HCT116 (cell line): ENCODE measurements at regions not wholly inside any gene's neighbourhood (a gene's known extent, or its start where the extent isn't known, plus 50 kb on each side); places are given as distances from the start of the nearest gene placed in this dataset.

Source experiments
- ATAC-seq: fragments of 200-7000 bp; cut with Tn5 transposase; 2 replicates; pipeline ENCODE4 v1.9.1; 2020; ENCODE audit warnings: mild to moderate bottlenecking, moderate library complexity
- BruUV-seq: library from RNA; stranded (reverse); fragments of 400-500 nt; replicated peaks from 2 replicates; lab custom pipeline; 2021; lab: Mats Ljungman, UMichigan
- CTCF ChIA-PET: fragments of 300-600 bp; sonication (Branson Sonifier 250); formaldehyde crosslinking; loops from one replicate; lab custom pipeline; 2021; ENCODE audit warnings: antibody characterized with exemption; lab: Charles Lee
- POLR2A ChIA-PET: fragments of 300-600, 350-600 bp; sonication (Branson Sonifier 250); formaldehyde crosslinking; loops from one replicate; lab custom pipeline; 2021; ENCODE audit warnings: antibody characterized with exemption; lab: Charles Lee
- RAD21 ChIA-PET, 2 experiments: fragments of 300-600 bp; sonication (Branson Sonifier 250); formaldehyde crosslinking; loops; one replicate each; lab custom pipeline; 2023; ENCODE audit warnings: low total read pairs in 2 of 2; ENCODE audit not compliant: uncharacterized antibody in 2 of 2, unreplicated experiment in 2 of 2, low non-redundant PET in 1 of 2; lab: Charles Lee
- DNase-seq: peaks from one replicate; pipeline ENCODE4 v3.0.0-alpha.2; 2010; ENCODE audit warnings: low read depth, low spot score
- H2AFZ ChIP-seq: fragments of 200-600 bp; shearing (Covaris generic), sonication (generic); 2 replicates; pipeline ENCODE4 v1.6.1; 2017; ENCODE audit warnings: low read depth, mixed run types, mixed read lengths, antibody characterized with exemption, low read length; ENCODE audit not compliant: poor library complexity, severe bottlenecking
- H3K27ac ChIP-seq: 2 replicates; pipeline ENCODE4 v1.5.1; 2012; ENCODE audit warnings: low read depth, low read length
- H3K27me3 ChIP-seq: fragments of 200-600 bp; sonication (generic); 2 replicates; pipeline ENCODE4 v1.6.1; 2016; ENCODE audit warnings: mixed run types, low read length, mixed read lengths; ENCODE audit not compliant: insufficient read depth
- H3K36me3 ChIP-seq, 2 experiments: fragments of 200-500 bp in 1 of 2; fragments of 200-600 bp in 1 of 2; sonication (Bioruptor generic) in 1 of 2; sonication (generic) in 1 of 2; 2 replicates each; pipeline versions ENCODE4 v1.5.1 to v1.6.1; 2014 to 2016; ENCODE audit warnings: low read length in 2 of 2, inconsistent platforms in 1 of 2, mixed read lengths in 1 of 2, mixed run types in 1 of 2; ENCODE audit not compliant: insufficient read depth in 2 of 2, control insufficient read depth in 1 of 2
- H3K4me1 ChIP-seq, 2 experiments: fragments of 200-600 bp in 1 of 2; sonication (generic) in 1 of 2; 2 replicates each; pipeline versions ENCODE4 v1.5.1 to v1.6.1; 2012 to 2017; ENCODE audit warnings: low read length in 2 of 2, inconsistent platforms in 1 of 2, mild to moderate bottlenecking in 1 of 2, mixed read lengths in 1 of 2, mixed run types in 1 of 2, moderate library complexity in 1 of 2; ENCODE audit not compliant: insufficient read depth in 2 of 2, control insufficient read depth in 1 of 2
- H3K4me2 ChIP-seq: fragments of 200-600 bp; sonication (generic); 2 replicates; pipeline ENCODE4 v1.6.1; 2017; ENCODE audit warnings: mixed run types, low read length, mixed read lengths
- H3K4me3 ChIP-seq, 2 experiments: fragments of 200-600 bp in 1 of 2; sonication (generic) in 1 of 2; replicated peaks in 1 of 2; 2 replicates each; pipeline ENCODE4 v1.5.1; 2011 to 2016; ENCODE audit warnings: low read length in 2 of 2, control low read depth in 1 of 2, low read depth in 1 of 2, mild to moderate bottlenecking in 1 of 2, mixed read lengths in 1 of 2, mixed run types in 1 of 2
- H3K79me2 ChIP-seq: fragments of 200-600 bp; sonication (generic); 2 replicates; pipeline ENCODE4 v1.6.1; 2017; ENCODE audit warnings: mild to moderate bottlenecking, mixed run types, low read length, moderate library complexity, mixed read lengths; ENCODE audit not compliant: insufficient read depth
- H3K9ac ChIP-seq: fragments of 200-600 bp; sonication (generic); 2 replicates; pipeline ENCODE4 v1.6.1; 2016; ENCODE audit warnings: low read length, mixed read lengths
- H3K9me2 ChIP-seq: fragments of 200-600 bp; sonication (generic), shearing (Covaris generic); 2 replicates; pipeline ENCODE4 v1.6.1; 2017; ENCODE audit warnings: mixed run types, mild to moderate bottlenecking, moderate library complexity; ENCODE audit not compliant: insufficient read depth
- H3K9me3 ChIP-seq, 2 experiments: fragments of 200-500 bp in 1 of 2; fragments of 200-600 bp in 1 of 2; sonication (Bioruptor generic) in 1 of 2; sonication (generic) in 1 of 2; 2 replicates each; pipeline ENCODE4 v1.6.1; 2014 to 2017; ENCODE audit warnings: low read length in 2 of 2, mixed read lengths in 2 of 2, inconsistent platforms in 1 of 2, low read depth in 1 of 2, mild to moderate bottlenecking in 1 of 2, mixed run types in 1 of 2, moderate library complexity in 1 of 2; ENCODE audit not compliant: control insufficient read depth in 1 of 2, insufficient read depth in 1 of 2
- H4K20me1 ChIP-seq: fragments of 200-600 bp; sonication (generic), shearing (Covaris generic); 2 replicates; pipeline ENCODE4 v1.6.1; 2017; ENCODE audit warnings: mixed run types, mild to moderate bottlenecking, moderate library complexity; ENCODE audit not compliant: insufficient read depth
- EZH2 ChIP-seq: fragments of 200-600 bp; sonication (generic); IDR thresholded peaks from 2 replicates; pipeline ENCODE4 v1.6.1; 2017; ENCODE audit warnings: antibody characterized with exemption, mixed run types
- EZH2phosphoT487 ChIP-seq: fragments of 200-600 bp; IDR thresholded peaks from 2 replicates; pipeline ENCODE4 v1.6.1; 2018; ENCODE audit warnings: antibody characterized with exemption, borderline replicate concordance
- JUND ChIP-seq: IDR thresholded peaks from 2 replicates; pipeline ENCODE4 v1.6.1; 2012
- POLR2A ChIP-seq: IDR thresholded peaks from 2 replicates; pipeline ENCODE4 v1.7.0; 2011; ENCODE audit warnings: borderline replicate concordance; ENCODE audit not compliant: insufficient read depth, insufficient read length; ENCODE audit errors: extremely low read depth
- POLR2AphosphoS5 ChIP-seq: IDR thresholded peaks from 2 replicates; pipeline ENCODE4 v1.6.1; 2011; ENCODE audit warnings: mild to moderate bottlenecking, low read depth, low read length, moderate library complexity
- SP1 ChIP-seq: IDR thresholded peaks from 2 replicates; pipeline ENCODE4 v1.6.1; 2012; ENCODE audit warnings: low read depth
- SRF ChIP-seq: IDR thresholded peaks from 2 replicates; pipeline ENCODE4 v1.6.1; 2012; ENCODE audit warnings: low read depth
- TCF7L2 ChIP-seq: IDR thresholded peaks from 2 replicates; pipeline ENCODE4 v1.7.0; 2011; ENCODE audit warnings: borderline replicate concordance, inconsistent platforms; ENCODE audit not compliant: insufficient read depth, insufficient read length; ENCODE audit errors: extremely low read depth
- YY1 ChIP-seq: IDR thresholded peaks from 2 replicates; pipeline ENCODE4 v1.6.1; 2011; ENCODE audit warnings: low read length, low read depth, moderate library complexity, mild to moderate bottlenecking; ENCODE audit not compliant: insufficient replicate concordance; ENCODE audit errors: extremely low read depth
- ZFX ChIP-seq: fragments of 450-650 bp; IDR thresholded peaks from 2 replicates; pipeline ENCODE4 v1.6.1; 2017
- intact Hi-C: fragments of 100-400 bp; cut with micrococcal nuclease; formaldehyde crosslinking; loops from 2 replicates; pipeline ENCODE4 v1.10.0; 2022
- TF ChIP-seq, protein P1 (sequence below): IDR thresholded peaks from 2 replicates; pipeline ENCODE4 v1.6.1; 2011; ENCODE audit warnings: mild to moderate bottlenecking, low read length, moderate library complexity; ENCODE audit not compliant: insufficient replicate concordance; ENCODE audit errors: extremely low read depth
- TF ChIP-seq, protein P2 (sequence below), 3 experiments: fragments of 200-600 bp in 1 of 3; sonication (generic) in 1 of 3; IDR thresholded peaks in 2 of 3; conservative IDR thresholded peaks in 1 of 3; 2 replicates each; pipeline ENCODE4 v1.5.1; 2012 to 2017; ENCODE audit warnings: low read depth in 2 of 3, low read length in 2 of 3, antibody characterized with exemption in 1 of 3, borderline replicate concordance in 1 of 3, control low read depth in 1 of 3, mild to moderate bottlenecking in 1 of 3, mixed read lengths in 1 of 3, mixed run types in 1 of 3, moderate library complexity in 1 of 3; ENCODE audit not compliant: insufficient read depth in 1 of 3

DNA sequence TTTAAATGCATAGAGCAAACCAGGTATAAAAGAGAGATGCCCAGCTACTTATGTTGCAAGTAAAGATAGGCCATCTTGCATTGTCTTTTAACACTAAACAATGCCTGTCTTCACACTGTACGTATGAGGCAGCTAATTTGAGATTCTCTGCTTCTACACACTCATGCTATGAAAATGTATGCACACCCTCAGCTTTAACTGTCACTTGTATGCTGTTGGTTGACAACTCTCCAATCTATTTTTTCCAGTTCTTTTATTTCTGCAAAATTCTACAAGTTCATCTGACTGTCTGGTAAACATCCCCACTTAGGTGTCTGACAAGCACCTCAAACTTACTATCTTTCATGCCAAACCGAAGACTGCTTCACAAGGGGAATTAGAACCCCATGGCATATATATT lies 131.7 kb upstream of the SOX9 start:
- Histone ChIP-seq H3K4me3 (no peak overlapping the region), H3K36me3 (no peaks in the 10 kb centered on the region), H2AFZ (peak overlapping the region; percentile 2), H3K27me3 (no peaks in the 10 kb centered on the region), H3K9me3 (no peaks in the 10 kb centered on the region), H3K9me2 (no peaks in the 10 kb centered on the region), H3K4me2 (no peak overlapping the region), H3K9ac (no peak overlapping the region), H3K4me1 (peaks cover 0 to 34% of the 10 kb centered on the region in 2 experiments; a peak in 2 of 4 replicates), H3K79me2 (no peaks in the 10 kb centered on the region), H4K20me1 (no peaks in the 10 kb centered on the region), H3K27ac (no peak overlapping the region)
- BruUV-seq, result no TSS peak
- POLR2A ChIA-PET, result no interaction called here
- ATAC-seq (no peak), DNase-seq (no peak)
- RAD21 ChIA-PET, result no interaction called here
- CTCF ChIA-PET, result no interaction called here
- TF ChIP-seq JUND, result no peak
- no peak for TF ChIP-seq TCF7L2
- TF ChIP-seq EZH2phosphoT487, result no peak
- TF ChIP-seq SP1, result no peak
- no peak for TF ChIP-seq POLR2A
- TF ChIP-seq POLR2AphosphoS5, result no peak
- TF ChIP-seq EZH2, result no peak
- TF ChIP-seq YY1, result no peak
- TF ChIP-seq, protein P1, sequence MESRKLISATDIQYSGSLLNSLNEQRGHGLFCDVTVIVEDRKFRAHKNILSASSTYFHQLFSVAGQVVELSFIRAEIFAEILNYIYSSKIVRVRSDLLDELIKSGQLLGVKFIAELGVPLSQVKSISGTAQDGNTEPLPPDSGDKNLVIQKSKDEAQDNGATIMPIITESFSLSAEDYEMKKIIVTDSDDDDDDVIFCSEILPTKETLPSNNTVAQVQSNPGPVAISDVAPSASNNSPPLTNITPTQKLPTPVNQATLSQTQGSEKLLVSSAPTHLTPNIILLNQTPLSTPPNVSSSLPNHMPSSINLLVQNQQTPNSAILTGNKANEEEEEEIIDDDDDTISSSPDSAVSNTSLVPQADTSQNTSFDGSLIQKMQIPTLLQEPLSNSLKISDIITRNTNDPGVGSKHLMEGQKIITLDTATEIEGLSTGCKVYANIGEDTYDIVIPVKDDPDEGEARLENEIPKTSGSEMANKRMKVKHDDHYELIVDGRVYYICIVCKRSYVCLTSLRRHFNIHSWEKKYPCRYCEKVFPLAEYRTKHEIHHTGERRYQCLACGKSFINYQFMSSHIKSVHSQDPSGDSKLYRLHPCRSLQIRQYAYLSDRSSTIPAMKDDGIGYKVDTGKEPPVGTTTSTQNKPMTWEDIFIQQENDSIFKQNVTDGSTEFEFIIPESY, result no peak
- TF ChIP-seq ZFX, result no peak
- no peak for TF ChIP-seq SRF
- TF ChIP-seq, protein P2, sequence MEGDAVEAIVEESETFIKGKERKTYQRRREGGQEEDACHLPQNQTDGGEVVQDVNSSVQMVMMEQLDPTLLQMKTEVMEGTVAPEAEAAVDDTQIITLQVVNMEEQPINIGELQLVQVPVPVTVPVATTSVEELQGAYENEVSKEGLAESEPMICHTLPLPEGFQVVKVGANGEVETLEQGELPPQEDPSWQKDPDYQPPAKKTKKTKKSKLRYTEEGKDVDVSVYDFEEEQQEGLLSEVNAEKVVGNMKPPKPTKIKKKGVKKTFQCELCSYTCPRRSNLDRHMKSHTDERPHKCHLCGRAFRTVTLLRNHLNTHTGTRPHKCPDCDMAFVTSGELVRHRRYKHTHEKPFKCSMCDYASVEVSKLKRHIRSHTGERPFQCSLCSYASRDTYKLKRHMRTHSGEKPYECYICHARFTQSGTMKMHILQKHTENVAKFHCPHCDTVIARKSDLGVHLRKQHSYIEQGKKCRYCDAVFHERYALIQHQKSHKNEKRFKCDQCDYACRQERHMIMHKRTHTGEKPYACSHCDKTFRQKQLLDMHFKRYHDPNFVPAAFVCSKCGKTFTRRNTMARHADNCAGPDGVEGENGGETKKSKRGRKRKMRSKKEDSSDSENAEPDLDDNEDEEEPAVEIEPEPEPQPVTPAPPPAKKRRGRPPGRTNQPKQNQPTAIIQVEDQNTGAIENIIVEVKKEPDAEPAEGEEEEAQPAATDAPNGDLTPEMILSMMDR (IDR thresholded peaks at IDR 0.05 in 2 of 3, conservative IDR thresholded peaks at IDR 0.05 in 1 of 3; ENCODE audit: borderline replicate concordance in 1 of 3, insufficient read depth in 1 of 3, low read depth in 2 of 3, low read length in 2 of 3), result no peak
- intact Hi-C loops, result no loop called here
